ENCODE measurements at regions not wholly inside any gene's neighbourhood (a gene's known extent, or its start where the extent isn't known, plus 50 kb on each side); places are given as distances from the start of the nearest gene placed in this dataset.
"Not testable (repeated sequence)": the region's sequence is repeated elsewhere in the genome, so short reads cannot be mapped to it uniquely, and the experiment has no call there.

GRCh38 chr9:135303865-135304499 is 175.6 kb upstream of the PPP1R26 start:
- DNase-seq (ENCODE audit: low read depth, low spot score), result no peak
- no peak overlapping the region for H3K27ac ChIP-seq

- H3K27ac ChIP-seq, result no peak overlapping the region
- no peak for DNase-seq (ENCODE audit: low read depth, low spot score)
Observed at GRCh38 chr9:135304886-135305285, 174.7 kb upstream of the PPP1R26 start.

- no peak overlapping the region for H3K27ac ChIP-seq
- DNase-seq (ENCODE audit: low read depth, low spot score), result no peak
Observed at GRCh38 chr9:135305546-135306180, 173.9 kb upstream of the PPP1R26 start.

GRCh38 chr9:135306699-135307098 is 172.9 kb upstream of the PPP1R26 start:
- no peak for DNase-seq (ENCODE audit: low read depth, low spot score)

GRCh38 chr9:135307300-135307699 is 172.3 kb upstream of the PPP1R26 start:
- no peak overlapping the region for H3K27ac ChIP-seq
- no peak for DNase-seq (ENCODE audit: low read depth, low spot score)

More at GRCh38 chr9:135306699-135307098, 172.9 kb upstream of the PPP1R26 start:
- H3K27ac ChIP-seq, result no peak overlapping the region

- DNase-seq (ENCODE audit: low read depth, low spot score); H3K27ac ChIP-seq: not testable (repeated sequence)
Observed at GRCh38 chr9:135307919-135308318, 171.7 kb upstream of the PPP1R26 start.

GRCh38 chr9:135308821-135309762 is 170.5 kb upstream of the PPP1R26 start:
- no peak overlapping the region for H3K27ac ChIP-seq
- DNase-seq (ENCODE audit: low read depth, low spot score), result no peak

- DNase-seq (ENCODE audit: low read depth, low spot score), result no peak
- no peak overlapping the region for H3K27ac ChIP-seq
Observed at GRCh38 chr9:135309763-135310125, 169.8 kb upstream of the PPP1R26 start.

- no peak overlapping the region for H3K27ac ChIP-seq
- DNase-seq (ENCODE audit: low read depth, low spot score), result no peak
Observed at GRCh38 chr9:135310134-135310533, 169.4 kb upstream of the PPP1R26 start.

GRCh38 chr9:135315572-135315971 is 164.0 kb upstream of the PPP1R26 start:
- DNase-seq (ENCODE audit: low read depth, low spot score), result no peak
- no peak overlapping the region for H3K27ac ChIP-seq

GRCh38 chr9:135320331-135320730 is 159.3 kb upstream of the PPP1R26 start:
- no peak for DNase-seq (ENCODE audit: low read depth, low spot score)
- H3K27ac ChIP-seq, result no peak overlapping the region

- no peak for DNase-seq (ENCODE audit: low read depth, low spot score)
Observed at GRCh38 chr9:135320943-135321342, 158.6 kb upstream of the PPP1R26 start.

GRCh38 chr9:135321580-135321979 is 158.0 kb upstream of the PPP1R26 start:
- DNase-seq (ENCODE audit: low read depth, low spot score), result no peak
- no peak overlapping the region for H3K27ac ChIP-seq

More at GRCh38 chr9:135320943-135321342, 158.6 kb upstream of the PPP1R26 start:
- no peak overlapping the region for H3K27ac ChIP-seq

GRCh38 chr9:135324329-135324728 is 155.3 kb upstream of the PPP1R26 start:
- no peak overlapping the region for H3K27ac ChIP-seq
- no peak for DNase-seq (ENCODE audit: low read depth, low spot score)

GRCh38 chr9:135326141-135326540 is 153.4 kb upstream of the PPP1R26 start:
- H3K27ac ChIP-seq, result no peak overlapping the region
- no peak for DNase-seq (ENCODE audit: low read depth, low spot score)

GRCh38 chr9:135326633-135327152 is 152.9 kb upstream of the PPP1R26 start:
- DNase-seq (ENCODE audit: low read depth, low spot score), result no peak
- no peak overlapping the region for H3K27ac ChIP-seq

- no peak overlapping the region for H3K27ac ChIP-seq
- no peak for DNase-seq (ENCODE audit: low read depth, low spot score)
Observed at GRCh38 chr9:135328485-135329417, 150.8 kb upstream of the PPP1R26 start.

GRCh38 chr9:135329571-135330306 is 149.8 kb upstream of the PPP1R26 start:
- no peak overlapping the region for H3K27ac ChIP-seq
- no peak for DNase-seq (ENCODE audit: low read depth, low spot score)

GRCh38 chr9:135330307-135330631 is 149.3 kb upstream of the PPP1R26 start:
- DNase-seq (ENCODE audit: low read depth, low spot score), result no peak
- no peak overlapping the region for H3K27ac ChIP-seq

Measured in epithelial cell of prostate (primary cell).